CD4-positive, alpha-beta memory T cell (primary cell): ENCODE measurements at regions not wholly inside any gene's neighbourhood (a gene's known extent, or its start where the extent isn't known, plus 50 kb on each side); places are given as distances from the start of the nearest gene placed in this dataset.

Source experiments
- CTCF ChIA-PET: fragments of 350-600 bp; sonication (Branson Sonifier 250); formaldehyde crosslinking; loops from one replicate; lab custom pipeline; 2021; ENCODE audit warnings: inconsistent platforms; ENCODE audit not compliant: partially characterized antibody; lab: Charles Lee
- POLR2A ChIA-PET: fragments of 350-600 bp; sonication (Branson Sonifier 250); formaldehyde crosslinking; loops from one replicate; lab custom pipeline; 2021; ENCODE audit not compliant: partially characterized antibody; lab: Charles Lee
- DNase-seq, 5 donors: peaks; one replicate each; pipeline versions ENCODE4 v3.0.0 to v3.0.0-alpha.2; 2020 to 2022; ENCODE audit warnings: mixed read lengths in 1 of 5
- H3K27ac ChIP-seq: one replicate; pipeline ENCODE4 v1.7.0; 2013; ENCODE audit warnings: low read depth, low read length
- H3K27me3 ChIP-seq: 2 replicates; pipeline ENCODE4 v1.7.0; 2013; ENCODE audit warnings: mild to moderate bottlenecking, low read length, moderate library complexity; ENCODE audit not compliant: insufficient read depth
- H3K36me3 ChIP-seq: 2 replicates; pipeline ENCODE4 v1.7.0; 2013; ENCODE audit warnings: mild to moderate bottlenecking, low read length, moderate library complexity; ENCODE audit not compliant: insufficient read depth
- H3K4me1 ChIP-seq: 2 replicates; pipeline ENCODE4 v1.7.0; 2013; ENCODE audit warnings: mild to moderate bottlenecking, low read length, moderate library complexity; ENCODE audit not compliant: insufficient read depth
- H3K4me3 ChIP-seq, 2 donors: one replicate each; pipeline ENCODE4 v1.7.0; 2013; ENCODE audit warnings: low read length in 2 of 2, mild to moderate bottlenecking in 1 of 2
- H3K9me3 ChIP-seq, 2 donors: one replicate each; pipeline ENCODE4 v1.7.0; 2013; ENCODE audit warnings: low read length in 2 of 2, control low read depth in 1 of 2; ENCODE audit not compliant: control insufficient read depth in 1 of 2
- H3K27ac Mint-ChIP-seq, 7 donors: one replicate each; pipeline ENCODE4 v1.8.0; 2020 to 2021; ENCODE audit warnings: mixed read lengths in 7 of 7, mild to moderate bottlenecking in 6 of 7, inconsistent platforms in 3 of 7, moderate library complexity in 3 of 7
- H3K27me3 Mint-ChIP-seq, 2 donors: one replicate each; pipeline ENCODE4 v1.8.0; 2020 to 2021; ENCODE audit warnings: mixed read lengths in 2 of 2
- H3K36me3 Mint-ChIP-seq, 2 donors: one replicate each; pipeline ENCODE4 v1.8.0; 2020 to 2021; ENCODE audit warnings: mixed read lengths in 2 of 2, inconsistent platforms in 1 of 2, mild to moderate bottlenecking in 1 of 2
- H3K4me1 Mint-ChIP-seq, 4 donors: one replicate each; pipeline ENCODE4 v1.8.0; 2020 to 2021; ENCODE audit warnings: mixed read lengths in 4 of 4, mild to moderate bottlenecking in 1 of 4
- H3K4me3 Mint-ChIP-seq, 8 donors: one replicate each; pipeline ENCODE4 v1.8.0; 2020 to 2021; ENCODE audit warnings: mixed read lengths in 8 of 8, mild to moderate bottlenecking in 7 of 8, moderate library complexity in 6 of 8, inconsistent platforms in 3 of 8
- H3K9me3 Mint-ChIP-seq, 8 donors: one replicate each; pipeline ENCODE4 v1.8.0; 2020 to 2021; ENCODE audit warnings: mixed read lengths in 8 of 8, mild to moderate bottlenecking in 5 of 8, inconsistent platforms in 3 of 8, moderate library complexity in 1 of 8
- intact Hi-C: fragments of 100-400 bp; cut with micrococcal nuclease; formaldehyde crosslinking; loops from one replicate; pipeline ENCODE4 v1.15.1; 2023

GRCh38 chr16:65490286-65490685 lies 368.4 kb upstream of the CDH11 start:
- Mint-ChIP-seq H3K27ac (no peak overlapping the region), H3K4me3 (no peak overlapping the region), H3K9me3 (peaks cover 0 to 22% (median 6%) of the 10 kb centered on the region in 8 donors), H3K36me3 (no peaks in the 10 kb centered on the region), H3K4me1 (no peaks in the 10 kb centered on the region), H3K27me3 (no peaks in the 10 kb centered on the region)
- Histone ChIP-seq H3K27ac (no peak overlapping the region), H3K9me3 (no peaks in the 10 kb centered on the region), H3K4me3 (no peak overlapping the region), H3K36me3 (no peaks in the 10 kb centered on the region), H3K4me1 (no peaks in the 10 kb centered on the region), H3K27me3 (no peaks in the 10 kb centered on the region)
- no peak for DNase-seq
- intact Hi-C loops, result no loop called here
- ChIA-PET CTCF (no interaction called here), POLR2A (no interaction called here)

- no peaks in the 10 kb centered on the region for H3K27me3 Mint-ChIP-seq
- ChIA-PET POLR2A (no interaction called here), CTCF (no interaction called here)
- DNase-seq, result no peak
- no peak overlapping the region for H3K4me3 Mint-ChIP-seq
- Histone ChIP-seq H3K9me3 (no peaks in the 10 kb centered on the region), H3K27me3 (no peaks in the 10 kb centered on the region), H3K4me1 (no peaks in the 10 kb centered on the region), H3K36me3 (no peaks in the 10 kb centered on the region), H3K4me3 (no peak overlapping the region), H3K27ac (no peak overlapping the region)
- intact Hi-C loops, result no loop called here
- H3K27ac Mint-ChIP-seq, result no peak overlapping the region
- H3K36me3 Mint-ChIP-seq, result no peaks in the 10 kb centered on the region
- no peaks in the 10 kb centered on the region for H3K4me1 Mint-ChIP-seq
- peaks cover 0 to 24% (median 6%) of the 10 kb centered on the region in 8 donors for H3K9me3 Mint-ChIP-seq
Measured at GRCh38 chr16:65489531-65490023, 367.7 kb upstream of the CDH11 start.

- Mint-ChIP-seq H3K4me3 (no peak overlapping the region), H3K4me1 (no peaks in the 10 kb centered on the region), H3K9me3 (peaks cover 0 to 22% (median 7%) of the 10 kb centered on the region in 8 donors), H3K36me3 (no peaks in the 10 kb centered on the region), H3K27ac (no peak overlapping the region), H3K27me3 (no peaks in the 10 kb centered on the region)
- DNase-seq, result no peak
- Histone ChIP-seq H3K36me3 (no peaks in the 10 kb centered on the region), H3K4me3 (no peak overlapping the region), H3K4me1 (no peaks in the 10 kb centered on the region), H3K9me3 (no peaks in the 10 kb centered on the region), H3K27ac (no peak overlapping the region), H3K27me3 (no peaks in the 10 kb centered on the region)
- ChIA-PET CTCF (no interaction called here), POLR2A (no interaction called here)
- intact Hi-C loops, result no loop called here
Measured at GRCh38 chr16:65487231-65487630, 365.4 kb upstream of the CDH11 start.

GRCh38 chr16:65481956-65482355 lies 360.1 kb upstream of the CDH11 start:
- ChIA-PET CTCF (no interaction called here), POLR2A (no interaction called here)
- peaks cover 0 to 18% (median 6%) of the 10 kb centered on the region in 8 donors for H3K9me3 Mint-ChIP-seq
- no peak overlapping the region for H3K4me3 Mint-ChIP-seq
- intact Hi-C loops, result no loop called here
- no peaks in the 10 kb centered on the region for H3K36me3 ChIP-seq
- H3K27ac ChIP-seq, result no peak overlapping the region
- H3K27me3 Mint-ChIP-seq, result no peaks in the 10 kb centered on the region
- no peaks in the 10 kb centered on the region for H3K4me1 ChIP-seq
- H3K27me3 ChIP-seq, result no peaks in the 10 kb centered on the region
- H3K36me3 Mint-ChIP-seq, result no peaks in the 10 kb centered on the region
- H3K4me1 Mint-ChIP-seq, result no peaks in the 10 kb centered on the region
- no peak overlapping the region for H3K27ac Mint-ChIP-seq
- no peak for DNase-seq
- H3K4me3 ChIP-seq, result no peak overlapping the region
- H3K9me3 ChIP-seq, result no peaks in the 10 kb centered on the region

- intact Hi-C loops, result no loop called here
- no peaks in the 10 kb centered on the region for H3K36me3 ChIP-seq
- H3K4me1 ChIP-seq, result no peaks in the 10 kb centered on the region
- no peaks in the 10 kb centered on the region for H3K27me3 ChIP-seq
- H3K27ac ChIP-seq, result no peak overlapping the region
- H3K9me3 ChIP-seq, result no peaks in the 10 kb centered on the region
- no peak for DNase-seq
- H3K4me1 Mint-ChIP-seq, result no peaks in the 10 kb centered on the region
- H3K27me3 Mint-ChIP-seq, result no peaks in the 10 kb centered on the region
- no peak overlapping the region for H3K4me3 ChIP-seq
- H3K4me3 Mint-ChIP-seq, result no peak overlapping the region
- ChIA-PET POLR2A (no interaction called here), CTCF (no interaction called here)
- no peaks in the 10 kb centered on the region for H3K36me3 Mint-ChIP-seq
- H3K27ac Mint-ChIP-seq, result no peak overlapping the region
- peaks cover 0 to 25% (median 6%) of the 10 kb centered on the region in 8 donors for H3K9me3 Mint-ChIP-seq
Measured at GRCh38 chr16:65480281-65481091, 358.6 kb upstream of the CDH11 start.

- Mint-ChIP-seq H3K27ac (no peak overlapping the region), H3K27me3 (no peaks in the 10 kb centered on the region), H3K4me3 (no peak overlapping the region), H3K36me3 (no peaks in the 10 kb centered on the region), H3K4me1 (no peaks in the 10 kb centered on the region), H3K9me3 (peaks cover 2 to 29% (median 4%) of the 10 kb centered on the region in 8 donors)
- no peak for DNase-seq
- POLR2A ChIA-PET, result no interaction called here
- H3K36me3 ChIP-seq, result no peaks in the 10 kb centered on the region
- H3K4me1 ChIP-seq, result no peaks in the 10 kb centered on the region
- H3K27me3 ChIP-seq, result no peaks in the 10 kb centered on the region
- no peak overlapping the region for H3K4me3 ChIP-seq
- CTCF ChIA-PET, result no interaction called here
- H3K27ac ChIP-seq, result no peak overlapping the region
- intact Hi-C loops, result no loop called here
- no peaks in the 10 kb centered on the region for H3K9me3 ChIP-seq
Measured at GRCh38 chr16:65476448-65476955, 354.6 kb upstream of the CDH11 start.

- Histone ChIP-seq H3K36me3 (no peaks in the 10 kb centered on the region), H3K4me3 (no peak overlapping the region), H3K4me1 (no peaks in the 10 kb centered on the region), H3K27ac (no peak overlapping the region), H3K27me3 (no peaks in the 10 kb centered on the region), H3K9me3 (no peaks in the 10 kb centered on the region)
- Mint-ChIP-seq H3K27me3 (no peaks in the 10 kb centered on the region), H3K9me3 (peaks cover 0 to 34% (median 5%) of the 10 kb centered on the region in 8 donors), H3K36me3 (no peaks in the 10 kb centered on the region), H3K4me3 (no peak overlapping the region), H3K4me1 (no peaks in the 10 kb centered on the region), H3K27ac (no peak overlapping the region)
- ChIA-PET CTCF (no interaction called here), POLR2A (no interaction called here)
- intact Hi-C loops, result no loop called here
- DNase-seq, result no peak
Measured at GRCh38 chr16:65473699-65474098, 351.8 kb upstream of the CDH11 start.
